HCT116 (cell line): ENCODE measurements at regions not wholly inside any gene's neighbourhood (a gene's known extent, or its start where the extent isn't known, plus 50 kb on each side); places are given as distances from the start of the nearest gene placed in this dataset.

ENCODE experiments used
- ATAC-seq: fragments of 200-7000 bp; cut with Tn5 transposase; 2 replicates; pipeline ENCODE4 v1.9.1; 2020; ENCODE audit warnings: mild to moderate bottlenecking, moderate library complexity
- BruUV-seq: library from RNA; stranded (reverse); fragments of 400-500 nt; replicated peaks from 2 replicates; lab custom pipeline; 2021; lab: Mats Ljungman, UMichigan
- CTCF ChIA-PET: fragments of 300-600 bp; sonication (Branson Sonifier 250); formaldehyde crosslinking; loops from one replicate; lab custom pipeline; 2021; ENCODE audit warnings: antibody characterized with exemption; lab: Charles Lee
- POLR2A ChIA-PET: fragments of 300-600, 350-600 bp; sonication (Branson Sonifier 250); formaldehyde crosslinking; loops from one replicate; lab custom pipeline; 2021; ENCODE audit warnings: antibody characterized with exemption; lab: Charles Lee
- RAD21 ChIA-PET, 2 experiments: fragments of 300-600 bp; sonication (Branson Sonifier 250); formaldehyde crosslinking; loops; one replicate each; lab custom pipeline; 2023; ENCODE audit warnings: low total read pairs in 2 of 2; ENCODE audit not compliant: uncharacterized antibody in 2 of 2, unreplicated experiment in 2 of 2, low non-redundant PET in 1 of 2; lab: Charles Lee
- DNase-seq: peaks from one replicate; pipeline ENCODE4 v3.0.0-alpha.2; 2010; ENCODE audit warnings: low read depth, low spot score
- H2AFZ ChIP-seq: fragments of 200-600 bp; shearing (Covaris generic), sonication (generic); 2 replicates; pipeline ENCODE4 v1.6.1; 2017; ENCODE audit warnings: low read depth, mixed run types, mixed read lengths, antibody characterized with exemption, low read length; ENCODE audit not compliant: poor library complexity, severe bottlenecking
- H3K27ac ChIP-seq: 2 replicates; pipeline ENCODE4 v1.5.1; 2012; ENCODE audit warnings: low read depth, low read length
- H3K27me3 ChIP-seq: fragments of 200-600 bp; sonication (generic); 2 replicates; pipeline ENCODE4 v1.6.1; 2016; ENCODE audit warnings: mixed run types, low read length, mixed read lengths; ENCODE audit not compliant: insufficient read depth
- H3K36me3 ChIP-seq, 2 experiments: fragments of 200-500 bp in 1 of 2; fragments of 200-600 bp in 1 of 2; sonication (Bioruptor generic) in 1 of 2; sonication (generic) in 1 of 2; 2 replicates each; pipeline versions ENCODE4 v1.5.1 to v1.6.1; 2014 to 2016; ENCODE audit warnings: low read length in 2 of 2, inconsistent platforms in 1 of 2, mixed read lengths in 1 of 2, mixed run types in 1 of 2; ENCODE audit not compliant: insufficient read depth in 2 of 2, control insufficient read depth in 1 of 2
- H3K4me1 ChIP-seq, 2 experiments: fragments of 200-600 bp in 1 of 2; sonication (generic) in 1 of 2; 2 replicates each; pipeline versions ENCODE4 v1.5.1 to v1.6.1; 2012 to 2017; ENCODE audit warnings: low read length in 2 of 2, inconsistent platforms in 1 of 2, mild to moderate bottlenecking in 1 of 2, mixed read lengths in 1 of 2, mixed run types in 1 of 2, moderate library complexity in 1 of 2; ENCODE audit not compliant: insufficient read depth in 2 of 2, control insufficient read depth in 1 of 2
- H3K4me2 ChIP-seq: fragments of 200-600 bp; sonication (generic); 2 replicates; pipeline ENCODE4 v1.6.1; 2017; ENCODE audit warnings: mixed run types, low read length, mixed read lengths
- H3K4me3 ChIP-seq, 2 experiments: fragments of 200-600 bp in 1 of 2; sonication (generic) in 1 of 2; replicated peaks in 1 of 2; 2 replicates each; pipeline ENCODE4 v1.5.1; 2011 to 2016; ENCODE audit warnings: low read length in 2 of 2, control low read depth in 1 of 2, low read depth in 1 of 2, mild to moderate bottlenecking in 1 of 2, mixed read lengths in 1 of 2, mixed run types in 1 of 2
- H3K79me2 ChIP-seq: fragments of 200-600 bp; sonication (generic); 2 replicates; pipeline ENCODE4 v1.6.1; 2017; ENCODE audit warnings: mild to moderate bottlenecking, mixed run types, low read length, moderate library complexity, mixed read lengths; ENCODE audit not compliant: insufficient read depth
- H3K9ac ChIP-seq: fragments of 200-600 bp; sonication (generic); 2 replicates; pipeline ENCODE4 v1.6.1; 2016; ENCODE audit warnings: low read length, mixed read lengths
- H3K9me2 ChIP-seq: fragments of 200-600 bp; sonication (generic), shearing (Covaris generic); 2 replicates; pipeline ENCODE4 v1.6.1; 2017; ENCODE audit warnings: mixed run types, mild to moderate bottlenecking, moderate library complexity; ENCODE audit not compliant: insufficient read depth
- H3K9me3 ChIP-seq, 2 experiments: fragments of 200-500 bp in 1 of 2; fragments of 200-600 bp in 1 of 2; sonication (Bioruptor generic) in 1 of 2; sonication (generic) in 1 of 2; 2 replicates each; pipeline ENCODE4 v1.6.1; 2014 to 2017; ENCODE audit warnings: low read length in 2 of 2, mixed read lengths in 2 of 2, inconsistent platforms in 1 of 2, low read depth in 1 of 2, mild to moderate bottlenecking in 1 of 2, mixed run types in 1 of 2, moderate library complexity in 1 of 2; ENCODE audit not compliant: control insufficient read depth in 1 of 2, insufficient read depth in 1 of 2
- H4K20me1 ChIP-seq: fragments of 200-600 bp; sonication (generic), shearing (Covaris generic); 2 replicates; pipeline ENCODE4 v1.6.1; 2017; ENCODE audit warnings: mixed run types, mild to moderate bottlenecking, moderate library complexity; ENCODE audit not compliant: insufficient read depth
- CTCF ChIP-seq, 3 experiments: fragments of 200-600 bp in 1 of 3; sonication (generic) in 1 of 3; IDR thresholded peaks in 2 of 3; conservative IDR thresholded peaks in 1 of 3; 2 replicates each; pipeline ENCODE4 v1.5.1; 2012 to 2017; ENCODE audit warnings: low read depth in 2 of 3, low read length in 2 of 3, antibody characterized with exemption in 1 of 3, borderline replicate concordance in 1 of 3, control low read depth in 1 of 3, mild to moderate bottlenecking in 1 of 3, mixed read lengths in 1 of 3, mixed run types in 1 of 3, moderate library complexity in 1 of 3; ENCODE audit not compliant: insufficient read depth in 1 of 3
- JUND ChIP-seq: IDR thresholded peaks from 2 replicates; pipeline ENCODE4 v1.6.1; 2012
- POLR2A ChIP-seq: IDR thresholded peaks from 2 replicates; pipeline ENCODE4 v1.7.0; 2011; ENCODE audit warnings: borderline replicate concordance; ENCODE audit not compliant: insufficient read depth, insufficient read length; ENCODE audit errors: extremely low read depth
- POLR2AphosphoS5 ChIP-seq: IDR thresholded peaks from 2 replicates; pipeline ENCODE4 v1.6.1; 2011; ENCODE audit warnings: mild to moderate bottlenecking, low read depth, low read length, moderate library complexity
- TCF7L2 ChIP-seq: IDR thresholded peaks from 2 replicates; pipeline ENCODE4 v1.7.0; 2011; ENCODE audit warnings: borderline replicate concordance, inconsistent platforms; ENCODE audit not compliant: insufficient read depth, insufficient read length; ENCODE audit errors: extremely low read depth
- ZFX ChIP-seq: fragments of 450-650 bp; IDR thresholded peaks from 2 replicates; pipeline ENCODE4 v1.6.1; 2017
- ZNF274 ChIP-seq: fragments of 200-500 bp; sonication (Bioruptor generic); IDR thresholded peaks from 2 replicates; pipeline ENCODE4 v1.6.1; 2014; ENCODE audit warnings: mild to moderate bottlenecking, low read depth, low read length, inconsistent platforms
- intact Hi-C: fragments of 100-400 bp; cut with micrococcal nuclease; formaldehyde crosslinking; loops from 2 replicates; pipeline ENCODE4 v1.10.0; 2022
- TF ChIP-seq, protein P1 (sequence below): IDR thresholded peaks from 2 replicates; pipeline ENCODE4 v1.6.1; 2011; ENCODE audit warnings: mild to moderate bottlenecking, low read length, moderate library complexity; ENCODE audit not compliant: insufficient replicate concordance; ENCODE audit errors: extremely low read depth

GRCh38 chr12:3436461-3437065 lies 54.4 kb upstream of the PRMT8 start (continued):
- TF ChIP-seq, protein P1, sequence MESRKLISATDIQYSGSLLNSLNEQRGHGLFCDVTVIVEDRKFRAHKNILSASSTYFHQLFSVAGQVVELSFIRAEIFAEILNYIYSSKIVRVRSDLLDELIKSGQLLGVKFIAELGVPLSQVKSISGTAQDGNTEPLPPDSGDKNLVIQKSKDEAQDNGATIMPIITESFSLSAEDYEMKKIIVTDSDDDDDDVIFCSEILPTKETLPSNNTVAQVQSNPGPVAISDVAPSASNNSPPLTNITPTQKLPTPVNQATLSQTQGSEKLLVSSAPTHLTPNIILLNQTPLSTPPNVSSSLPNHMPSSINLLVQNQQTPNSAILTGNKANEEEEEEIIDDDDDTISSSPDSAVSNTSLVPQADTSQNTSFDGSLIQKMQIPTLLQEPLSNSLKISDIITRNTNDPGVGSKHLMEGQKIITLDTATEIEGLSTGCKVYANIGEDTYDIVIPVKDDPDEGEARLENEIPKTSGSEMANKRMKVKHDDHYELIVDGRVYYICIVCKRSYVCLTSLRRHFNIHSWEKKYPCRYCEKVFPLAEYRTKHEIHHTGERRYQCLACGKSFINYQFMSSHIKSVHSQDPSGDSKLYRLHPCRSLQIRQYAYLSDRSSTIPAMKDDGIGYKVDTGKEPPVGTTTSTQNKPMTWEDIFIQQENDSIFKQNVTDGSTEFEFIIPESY = no peak
- TF ChIP-seq JUND (no peak), ZNF274 (no peak), CTCF (IDR thresholded peaks at IDR 0.05 in 2 of 3, conservative IDR thresholded peaks at IDR 0.05 in 1 of 3; ENCODE audit: borderline replicate concordance in 1 of 3, insufficient read depth in 1 of 3, low read depth in 2 of 3, low read length in 2 of 3) (no peak), TCF7L2 (no peak)

DNA sequence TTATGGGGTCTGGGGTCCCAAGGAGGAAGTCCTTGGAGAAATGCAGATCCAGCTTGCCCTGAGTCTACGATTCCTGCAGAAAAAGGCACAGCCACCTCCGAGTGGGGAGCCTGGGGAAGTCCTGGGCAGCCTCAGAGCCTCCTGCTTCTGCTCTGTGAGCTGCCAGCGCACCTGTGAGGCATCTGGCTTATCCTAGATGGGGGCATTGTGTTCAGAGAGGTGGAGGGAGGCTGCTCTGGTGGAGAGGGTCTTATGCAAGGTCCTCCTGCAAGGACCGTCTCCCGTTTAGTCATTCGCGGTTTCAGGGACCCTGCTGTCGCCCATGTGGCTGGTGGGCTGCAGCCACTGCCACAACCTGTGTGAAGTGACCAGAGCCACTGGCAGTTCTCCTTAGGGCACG lies 53.0 kb upstream of the PRMT8 start:
- no peak for TF ChIP-seq ZFX
- TF ChIP-seq POLR2A = no peak
- TF ChIP-seq POLR2AphosphoS5 = no peak
- Histone ChIP-seq H3K9me2 (no peaks in the 10 kb centered on the region), H3K79me2 (no peaks in the 10 kb centered on the region), H2AFZ (no peak overlapping the region), H3K36me3 (no peaks in the 10 kb centered on the region), H3K27ac (no peak overlapping the region), H3K9me3 (no peaks in the 10 kb centered on the region), H3K4me2 (no peak overlapping the region), H3K27me3 (no peaks in the 10 kb centered on the region), H3K4me3 (no peak overlapping the region), H3K4me1 (no peaks in the 10 kb centered on the region), H4K20me1 (no peaks in the 10 kb centered on the region), H3K9ac (no peak overlapping the region)
- no peak for DNase-seq
- ChIA-PET CTCF (no interaction called here), RAD21 (no interaction called here), POLR2A (no interaction called here)
- BruUV-seq = no TSS peak
- intact Hi-C loops = no loop called here
- ATAC-seq = no peak
